ENCODE measurements at regions not wholly inside any gene's neighbourhood (a gene's known extent, or its start where the extent isn't known, plus 50 kb on each side); places are given as distances from the start of the nearest gene placed in this dataset.

DNA sequence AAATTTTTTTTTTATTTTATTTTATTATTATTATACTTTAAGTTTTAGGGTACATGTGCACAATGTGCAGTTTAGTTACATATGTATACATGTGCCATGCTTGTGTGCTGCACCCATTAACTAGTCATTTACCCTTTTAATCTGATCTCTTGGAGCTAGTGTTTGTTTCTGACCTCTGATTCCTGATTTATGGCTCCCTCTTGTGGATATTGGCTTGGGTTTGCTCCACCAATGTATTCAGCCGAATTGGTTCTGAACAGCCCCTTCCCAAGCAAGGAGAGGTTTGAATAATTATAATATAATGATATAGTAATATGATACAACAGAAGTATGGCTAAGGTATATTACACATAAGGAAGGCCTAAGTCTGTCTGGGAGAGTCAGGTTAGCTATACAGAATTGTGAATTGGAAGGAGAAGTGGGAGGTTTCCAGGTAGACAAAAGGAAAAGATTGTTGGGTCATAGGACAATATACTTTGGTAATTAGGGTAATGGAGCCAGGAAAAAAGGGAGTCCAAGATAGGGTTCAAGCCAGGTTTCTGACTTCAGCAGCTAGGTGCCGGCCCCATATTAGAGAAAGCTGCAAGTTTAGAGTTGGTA lies 53.1 kb upstream of the HMCN1 start:
- Mint-ChIP-seq H3K36me3 (no peaks in the 10 kb centered on the region), H3K27me3 (no peaks in the 10 kb centered on the region), H3K27ac (no peak overlapping the region), H3K4me3 (no peak overlapping the region), H3K4me1 (peaks cover 27% of the 10 kb centered on the region), H3K9me3 (no peaks in the 10 kb centered on the region)
- CTCF ChIA-PET, result interaction anchor here (0.7 to 5.1 kb wide), 40 partner anchors 10 to 876 kb away, joined by 3 to 41 read pairs (median 4); partner anchors contain the start of genes HMCN1, IVNS1ABP and RNF2
- peak; percentile 33 for DNase-seq

DNA sequence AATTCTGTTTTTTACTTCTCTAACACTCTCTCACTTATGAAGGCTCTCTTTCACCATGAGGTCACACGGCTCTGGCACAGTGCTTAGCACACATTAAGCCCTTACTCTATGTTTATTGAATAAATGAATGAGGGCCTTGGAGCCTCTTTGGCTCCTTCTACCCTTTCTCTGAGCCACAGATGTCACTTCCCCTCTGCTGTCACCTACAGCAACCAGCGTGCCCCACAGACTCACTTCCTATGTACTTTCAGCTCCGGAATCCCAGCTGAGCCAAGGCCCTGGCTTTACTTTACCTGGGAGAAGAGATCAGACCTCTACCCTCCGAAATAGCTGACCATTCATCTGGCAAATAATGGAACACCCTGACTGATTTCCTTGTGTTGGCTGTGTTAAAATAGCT lies 53.7 kb upstream of the HMCN1 start:
- Mint-ChIP-seq H3K27ac (no peak overlapping the region), H3K4me3 (no peak overlapping the region), H3K36me3 (no peaks in the 10 kb centered on the region)

DNA sequence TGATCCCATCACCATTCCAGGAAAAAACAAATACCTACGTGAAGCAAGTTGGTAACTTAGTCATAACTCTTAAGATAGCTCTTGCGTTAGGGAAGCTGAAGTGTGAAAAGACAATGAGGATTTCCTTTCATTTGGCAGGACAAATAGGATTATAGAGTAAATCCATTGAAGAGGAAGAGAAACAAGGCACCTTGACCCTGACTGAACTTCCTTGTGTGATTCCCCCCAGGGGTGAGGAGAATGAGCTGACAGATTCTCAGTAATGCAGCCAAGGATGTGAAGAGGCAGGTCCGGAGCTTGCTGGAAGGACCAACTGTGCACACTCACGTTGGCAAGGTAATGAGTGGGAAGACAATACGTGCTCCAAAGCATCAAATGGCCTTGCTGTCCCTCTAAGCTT lies 55.0 kb upstream of the HMCN1 start:
- H3K27me3 Mint-ChIP-seq, result no peaks in the 10 kb centered on the region
- no peaks in the 10 kb centered on the region for H3K9me3 Mint-ChIP-seq
- peaks cover 41% of the 10 kb centered on the region for H3K4me1 Mint-ChIP-seq
- no peak for DNase-seq
- H3K36me3 Mint-ChIP-seq, result peaks cover 4% of the 10 kb centered on the region
- H3K4me3 Mint-ChIP-seq, result no peak overlapping the region
- H3K27ac Mint-ChIP-seq, result no peak overlapping the region
- CTCF ChIA-PET, result interaction anchor here (2.4 to 5.1 kb wide), 4 partner anchors 8 to 510 kb away, joined by 16 to 41 read pairs (median 28); no protein-coding TSS in a partner anchor

More for the DNA sequence above, 53.7 kb upstream of the HMCN1 start:
- CTCF ChIA-PET, result interaction anchor here (0.7 to 5.1 kb wide), 40 partner anchors 10 to 875 kb away, joined by 3 to 41 read pairs (median 4); partner anchors contain the start of genes HMCN1, IVNS1ABP and RNF2
- DNase-seq, result peak; percentile 25
- H3K9me3 Mint-ChIP-seq, result no peaks in the 10 kb centered on the region
- no peaks in the 10 kb centered on the region for H3K27me3 Mint-ChIP-seq
- peaks cover 29% of the 10 kb centered on the region for H3K4me1 Mint-ChIP-seq

DNA sequence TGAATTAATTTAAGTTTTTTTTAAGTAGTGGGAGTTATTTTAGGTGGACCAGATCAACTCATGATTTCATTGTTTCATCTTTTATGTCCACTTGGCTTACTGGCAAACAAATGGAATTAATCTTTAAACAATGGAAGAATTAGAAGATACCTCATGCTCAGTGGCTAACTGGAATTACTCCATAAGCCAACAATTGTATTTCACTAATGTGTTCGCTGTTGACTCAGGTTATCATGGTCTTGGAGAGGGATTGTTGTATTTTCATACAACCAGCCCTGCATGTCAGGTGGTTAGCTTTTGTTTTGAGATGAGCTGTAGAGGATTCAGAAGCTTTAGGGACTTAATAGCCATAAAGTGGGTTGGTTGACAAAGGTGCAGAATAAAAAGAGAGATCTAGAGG lies 57.2 kb upstream of the HMCN1 start:
- H3K27ac Mint-ChIP-seq, result no peak overlapping the region
- peaks cover 9% of the 10 kb centered on the region for H3K36me3 Mint-ChIP-seq
- peaks cover 2% of the 10 kb centered on the region for H3K9me3 Mint-ChIP-seq
- H3K4me3 Mint-ChIP-seq, result no peak overlapping the region
- CTCF ChIA-PET, result interaction anchor here (0.7 to 1.2 kb wide), 3 partner anchors 32 to 507 kb away, joined by 3 read pairs; no protein-coding TSS in a partner anchor
- peaks cover 54% of the 10 kb centered on the region for H3K4me1 Mint-ChIP-seq
- DNase-seq, result no peak
- H3K27me3 Mint-ChIP-seq, result no peaks in the 10 kb centered on the region

DNA sequence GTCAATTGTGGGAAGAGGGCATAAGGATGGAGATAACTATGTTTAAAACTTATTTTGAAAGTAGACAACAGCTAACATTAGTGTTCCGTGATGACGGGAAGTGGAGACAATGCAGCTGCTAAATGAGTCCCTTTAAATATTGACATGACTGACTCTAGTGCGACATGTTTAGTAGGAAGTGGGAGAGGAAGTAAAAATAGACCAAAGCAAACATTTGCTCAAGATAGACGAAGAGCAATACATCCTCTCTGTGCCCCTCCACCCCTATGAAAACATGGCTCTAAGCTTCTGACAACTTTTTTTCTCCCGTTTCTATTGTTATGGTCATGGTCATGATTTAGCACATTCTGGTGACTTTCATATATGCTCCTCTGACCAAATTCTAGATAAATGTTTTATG lies 60.0 kb upstream of the HMCN1 start:
- H3K27me3 Mint-ChIP-seq, result no peaks in the 10 kb centered on the region
- H3K4me3 Mint-ChIP-seq, result no peak overlapping the region
- peak overlapping the region; percentile 62 for H3K27ac Mint-ChIP-seq
- peak; percentile 24 for DNase-seq
- H3K9me3 Mint-ChIP-seq, result peaks cover 2% of the 10 kb centered on the region
- peaks cover 9% of the 10 kb centered on the region for H3K36me3 Mint-ChIP-seq
- peaks cover 42% of the 10 kb centered on the region for H3K4me1 Mint-ChIP-seq
- CTCF ChIA-PET, result interaction anchor here (1.0 to 2.5 kb wide), 3 partner anchors 22 to 519 kb away, joined by 3 to 7 read pairs (median 3); no protein-coding TSS in a partner anchor

DNA sequence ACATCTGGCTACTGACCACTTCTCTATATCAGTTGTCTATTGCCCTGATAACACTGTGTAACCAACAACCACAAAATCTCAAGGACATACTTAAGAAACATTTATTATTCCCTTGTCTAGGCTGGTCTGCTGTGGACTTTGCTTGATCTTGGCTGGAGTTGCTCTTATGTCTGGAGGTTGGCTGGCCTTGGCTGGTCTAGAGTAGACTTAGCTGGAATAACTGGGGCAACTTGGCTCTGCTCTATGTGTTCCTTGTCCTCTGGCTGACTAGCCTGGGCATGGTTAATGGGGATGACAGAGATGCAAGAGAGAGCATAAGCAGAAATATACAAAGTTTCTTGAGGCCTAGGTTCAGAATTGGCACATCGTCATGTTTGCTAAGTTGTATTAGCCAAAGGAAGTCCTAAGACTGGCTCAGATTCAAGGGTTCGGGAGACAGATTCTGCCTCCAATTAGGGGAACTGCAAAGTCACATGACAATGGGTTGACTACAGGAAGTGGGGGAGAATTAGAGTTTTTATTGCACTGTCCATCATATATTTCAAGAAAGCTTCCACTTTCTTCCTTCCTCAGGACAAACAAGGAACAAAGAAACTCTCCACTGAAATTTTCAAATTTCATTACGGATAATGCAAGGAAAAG lies 61.4 kb upstream of the HMCN1 start:
- H3K27ac Mint-ChIP-seq, result peak overlapping the region; percentile 25

DNA sequence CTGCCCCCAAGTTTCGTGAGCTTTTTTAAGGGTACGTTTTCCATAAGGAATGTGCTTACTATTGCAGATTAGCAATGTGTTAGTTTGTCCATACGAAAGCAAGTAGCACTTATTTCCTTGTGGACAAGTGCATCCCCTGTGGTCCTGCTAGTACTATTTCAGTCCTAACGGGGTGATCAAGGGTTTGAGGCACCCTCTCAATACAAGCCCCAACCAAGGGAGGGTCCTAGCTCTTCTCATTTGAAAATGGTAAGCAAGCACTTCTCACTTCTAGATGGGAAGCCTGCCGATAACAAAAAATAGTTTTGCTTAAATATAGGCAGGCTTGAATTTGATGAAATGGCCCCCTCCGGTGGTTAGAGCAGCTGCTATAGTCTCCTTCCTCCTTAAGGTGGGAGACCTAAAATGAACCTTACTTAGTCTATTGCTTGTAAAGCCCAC lies 64.0 kb upstream of the HMCN1 start:
- Mint-ChIP-seq H3K27me3 (no peaks in the 10 kb centered on the region), H3K36me3 (peaks cover 9% of the 10 kb centered on the region), H3K4me3 (no peak overlapping the region), H3K27ac (no peak overlapping the region), H3K9me3 (peaks cover 2% of the 10 kb centered on the region), H3K4me1 (peaks cover 28% of the 10 kb centered on the region)
- CTCF ChIA-PET, result interaction anchor here (0.7 to 3.3 kb wide), 28 partner anchors 11 to 865 kb away, joined by 3 to 41 read pairs (median 4); partner anchors contain the start of gene IVNS1ABP
- DNase-seq, result peak; percentile 64

More for the DNA sequence above, 61.4 kb upstream of the HMCN1 start:
- H3K36me3 Mint-ChIP-seq, result peaks cover 9% of the 10 kb centered on the region
- H3K4me3 Mint-ChIP-seq, result no peak overlapping the region
- DNase-seq, result no peak
- CTCF ChIA-PET, result interaction anchor here (1.5 kb wide), 1 partner anchor 356 kb away, joined by 5 read pairs; the partner anchor contains the start of gene IVNS1ABP
- H3K9me3 Mint-ChIP-seq, result peaks cover 2% of the 10 kb centered on the region
- peaks cover 39% of the 10 kb centered on the region for H3K4me1 Mint-ChIP-seq
- H3K27me3 Mint-ChIP-seq, result no peaks in the 10 kb centered on the region

DNA sequence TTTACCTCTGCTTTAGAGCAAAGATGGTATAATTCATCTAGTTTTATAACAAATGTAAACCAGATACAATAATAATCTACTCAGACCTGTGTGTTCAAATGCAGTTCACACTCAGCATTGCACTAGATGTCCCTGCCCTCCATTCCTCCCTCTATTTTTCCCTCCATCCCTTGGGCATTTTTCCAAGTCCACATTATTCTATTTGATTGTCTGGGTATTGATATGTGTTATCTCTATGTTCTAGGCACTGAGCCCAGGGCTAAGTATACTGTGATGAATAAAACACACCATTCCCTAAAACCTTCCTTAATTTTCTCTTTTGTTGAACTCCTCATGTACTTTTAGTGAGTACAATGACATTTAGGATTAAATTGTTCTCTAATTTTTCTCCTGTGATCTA lies 66.2 kb upstream of the HMCN1 start:
- no peak for DNase-seq
- Mint-ChIP-seq H3K27ac (no peak overlapping the region), H3K9me3 (no peaks in the 10 kb centered on the region), H3K27me3 (no peaks in the 10 kb centered on the region), H3K4me3 (no peak overlapping the region), H3K4me1 (peaks cover 12% of the 10 kb centered on the region), H3K36me3 (no peaks in the 10 kb centered on the region)
- CTCF ChIA-PET, result no interaction called here

DNA sequence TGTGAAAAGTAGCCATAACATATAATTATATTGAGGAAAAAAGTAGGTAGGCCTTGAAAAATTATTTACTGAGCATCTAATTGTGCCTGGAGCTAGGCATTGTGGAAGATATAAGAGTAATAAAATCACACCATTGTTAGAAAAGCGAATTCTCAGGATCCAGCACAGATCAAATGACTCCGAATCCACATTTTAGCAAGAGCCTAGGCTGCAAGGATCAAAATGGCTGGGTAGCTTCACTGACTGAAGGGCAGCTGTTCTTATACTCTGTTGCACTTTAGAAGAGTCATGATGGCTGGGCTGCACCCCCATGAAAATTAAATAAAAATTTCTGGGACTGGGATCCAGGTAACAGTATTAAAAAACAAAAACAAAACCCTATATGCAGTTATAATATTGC lies 67.6 kb upstream of the HMCN1 start:
- H3K4me3 Mint-ChIP-seq, result no peak overlapping the region
- H3K36me3 Mint-ChIP-seq, result no peaks in the 10 kb centered on the region
- H3K4me1 Mint-ChIP-seq, result peaks cover 9% of the 10 kb centered on the region
- no peaks in the 10 kb centered on the region for H3K27me3 Mint-ChIP-seq
- H3K9me3 Mint-ChIP-seq, result no peaks in the 10 kb centered on the region
- CTCF ChIA-PET, result no interaction called here
- H3K27ac Mint-ChIP-seq, result no peak overlapping the region
- no peak for DNase-seq

DNA sequence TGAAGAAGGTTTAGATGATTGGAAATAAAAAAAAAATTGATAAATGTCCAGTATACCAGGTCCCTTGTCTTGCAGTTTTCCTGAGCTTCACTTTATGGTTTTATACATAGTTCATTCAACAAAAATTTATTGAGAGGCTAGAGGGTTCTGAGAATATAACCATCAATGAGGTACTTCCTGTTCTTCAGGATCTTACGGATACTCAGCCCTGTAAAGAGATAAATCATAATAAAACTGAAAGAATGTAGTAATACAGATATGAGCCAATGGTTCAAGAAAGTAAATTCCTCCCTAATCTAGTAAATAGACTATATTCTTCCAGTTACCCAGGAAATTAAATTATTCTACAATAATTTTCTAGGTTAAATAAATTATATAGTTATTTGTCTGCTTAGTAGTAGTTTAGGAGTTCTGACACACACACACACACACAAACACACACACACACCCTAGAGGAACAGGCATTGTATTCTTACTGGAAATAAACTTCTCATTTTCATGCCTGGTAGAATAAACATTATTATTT lies 70.4 kb upstream of the HMCN1 start:
- H3K4me1 Mint-ChIP-seq, result peaks cover 3% of the 10 kb centered on the region
- no peaks in the 10 kb centered on the region for H3K27me3 Mint-ChIP-seq
- H3K36me3 Mint-ChIP-seq, result no peaks in the 10 kb centered on the region
- H3K9me3 Mint-ChIP-seq, result no peaks in the 10 kb centered on the region
- H3K4me3 Mint-ChIP-seq, result no peak overlapping the region
- CTCF ChIA-PET, result interaction anchor here (1.0 to 1.6 kb wide), 2 partner anchors 17 kb away, joined by 3 to 6 read pairs; no protein-coding TSS in a partner anchor
- no peak overlapping the region for H3K27ac Mint-ChIP-seq
- DNase-seq, result no peak

DNA sequence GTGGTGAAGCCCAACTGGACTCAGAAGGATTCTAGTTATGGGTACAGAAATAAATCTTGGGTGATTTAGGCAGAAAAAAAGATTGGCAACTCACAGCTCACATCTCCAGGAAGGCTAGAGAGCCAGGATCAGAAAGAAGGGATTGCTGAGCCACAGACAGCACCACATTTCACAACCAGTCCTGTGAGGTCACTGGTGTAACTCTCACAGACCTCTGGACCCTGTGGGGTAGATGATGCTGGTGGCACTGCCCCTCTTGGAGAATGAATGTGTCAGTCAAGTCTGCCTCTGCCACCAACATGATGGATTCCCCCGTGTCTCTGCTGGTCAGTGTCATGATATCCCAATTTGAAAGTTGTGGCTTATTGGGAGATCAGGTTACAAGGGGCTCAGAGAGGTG lies 70.9 kb upstream of the HMCN1 start:
- H3K36me3 Mint-ChIP-seq, result no peaks in the 10 kb centered on the region
- no peak overlapping the region for H3K27ac Mint-ChIP-seq
- H3K4me1 Mint-ChIP-seq, result peaks cover 3% of the 10 kb centered on the region
- no peak overlapping the region for H3K4me3 Mint-ChIP-seq
- CTCF ChIA-PET, result interaction anchor here (1.0 to 1.6 kb wide), 2 partner anchors 16 to 18 kb away, joined by 3 to 6 read pairs; no protein-coding TSS in a partner anchor
- H3K9me3 Mint-ChIP-seq, result no peaks in the 10 kb centered on the region
- H3K27me3 Mint-ChIP-seq, result no peaks in the 10 kb centered on the region
- no peak for DNase-seq

DNA sequence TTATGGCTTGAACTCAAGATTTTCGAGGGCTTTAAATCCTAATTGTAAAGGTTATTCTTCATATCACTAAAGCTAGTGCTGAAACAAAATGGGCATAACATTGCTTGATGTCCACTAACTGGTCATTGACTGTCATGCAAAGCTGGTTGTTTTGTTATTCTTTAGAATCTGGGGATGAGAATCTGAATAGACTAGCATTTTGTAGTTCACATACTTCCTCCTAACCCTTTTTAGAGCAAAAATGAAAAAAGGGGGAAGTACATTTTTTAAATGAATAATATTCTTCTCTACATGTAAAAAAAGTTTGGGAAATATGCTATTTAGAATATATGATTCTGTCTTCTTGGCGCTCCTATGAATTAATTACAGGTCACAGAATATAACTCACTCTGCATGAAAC lies 72.2 kb upstream of the HMCN1 start:
- CTCF ChIA-PET, result interaction anchor here (1.4 kb wide), 1 partner anchor 9 kb away, joined by 4 read pairs; no protein-coding TSS in a partner anchor
- no peak for DNase-seq
- Mint-ChIP-seq H3K27ac (no peak overlapping the region), H3K36me3 (no peaks in the 10 kb centered on the region), H3K4me3 (no peak overlapping the region), H3K4me1 (peaks cover 3% of the 10 kb centered on the region), H3K9me3 (peaks cover 1% of the 10 kb centered on the region), H3K27me3 (no peaks in the 10 kb centered on the region)

DNA sequence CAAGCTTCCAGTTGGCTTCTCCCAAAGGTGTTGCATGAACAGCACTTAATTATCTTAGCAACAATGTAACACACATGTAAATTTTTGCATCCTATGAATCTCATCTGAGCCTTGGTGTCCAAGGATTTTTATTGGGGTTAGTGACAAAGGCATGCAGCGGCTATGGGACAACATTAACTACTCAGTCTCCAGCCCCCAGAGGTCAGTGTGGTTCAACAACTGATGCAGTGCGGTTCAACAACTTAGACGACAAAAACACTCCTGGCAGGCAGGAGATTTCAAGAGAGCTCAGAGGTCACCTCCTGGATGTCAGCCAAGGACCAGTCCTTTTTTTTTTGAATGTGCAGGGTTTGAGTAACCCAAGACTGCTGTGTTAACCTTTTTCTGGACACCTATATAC lies 77.5 kb upstream of the HMCN1 start:
- no peaks in the 10 kb centered on the region for H3K4me1 Mint-ChIP-seq
- DNase-seq, result no peak
- H3K27ac Mint-ChIP-seq, result no peak overlapping the region
- H3K9me3 Mint-ChIP-seq, result peaks cover 3% of the 10 kb centered on the region
- CTCF ChIA-PET, result interaction anchor here (0.6 to 0.7 kb wide), 2 partner anchors 13 to 608 kb away, joined by 3 to 4 read pairs; no protein-coding TSS in a partner anchor
- H3K27me3 Mint-ChIP-seq, result no peaks in the 10 kb centered on the region
- no peak overlapping the region for H3K4me3 Mint-ChIP-seq
- no peaks in the 10 kb centered on the region for H3K36me3 Mint-ChIP-seq

DNA sequence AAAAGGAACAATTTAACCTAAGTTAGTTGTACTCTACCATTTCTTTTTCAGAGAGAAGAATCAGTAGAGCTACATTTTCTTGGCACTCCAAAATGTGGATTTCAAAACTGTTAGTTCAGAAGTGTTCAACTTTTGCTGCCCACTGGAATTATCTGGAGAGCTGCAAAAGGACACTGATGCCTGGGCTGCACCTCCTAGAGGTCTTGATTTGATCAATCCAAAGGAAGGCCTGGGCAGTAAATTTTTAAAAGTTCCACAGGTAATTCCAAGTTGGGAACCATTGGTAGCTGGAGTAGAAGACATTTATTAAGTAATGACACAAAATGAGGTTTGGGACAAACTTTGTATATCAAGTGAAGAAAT lies 79.3 kb upstream of the HMCN1 start:
- no peak for DNase-seq
- Mint-ChIP-seq H3K9me3 (peaks cover 3% of the 10 kb centered on the region), H3K27ac (no peak overlapping the region), H3K27me3 (no peaks in the 10 kb centered on the region), H3K4me1 (no peaks in the 10 kb centered on the region), H3K4me3 (no peak overlapping the region), H3K36me3 (no peaks in the 10 kb centered on the region)
- CTCF ChIA-PET, result no interaction called here

Measured in activated naive CD4-positive, alpha-beta T cell treated with anti-CD3 and anti-CD28 coated beads, Interleukin-2, amount 10 ng/mL, durations not matched to agents 7 days and 5 days (primary cell).